ENCODE measurements at regions not wholly inside any gene's neighbourhood (a gene's known extent, or its start where the extent isn't known, plus 50 kb on each side); places are given as distances from the start of the nearest gene placed in this dataset.

GRCh38 chr2:168340931-168341330 is 93.5 kb upstream of the STK39 start:
- no peak for DNase-seq

DNA sequence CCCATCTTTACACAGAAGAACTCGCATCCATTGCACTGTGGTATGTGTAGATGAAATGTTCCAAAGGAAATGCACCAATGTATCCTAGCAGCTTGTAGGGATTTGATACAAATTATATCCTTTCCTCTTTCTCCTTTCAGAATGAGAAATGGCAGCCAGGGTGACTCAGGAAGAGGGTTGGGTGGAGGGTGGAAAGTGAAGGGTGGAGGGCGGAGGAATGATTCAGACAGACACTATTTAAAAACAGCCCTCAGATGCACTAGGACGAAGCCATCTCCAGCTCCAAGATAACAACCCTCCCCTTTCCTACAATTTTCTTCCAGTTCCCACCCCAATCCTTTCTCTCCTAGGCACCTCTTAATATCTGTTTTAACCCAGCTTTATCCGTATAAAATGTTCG is 96.2 kb upstream of the STK39 start:
- DNase-seq, result no peak

- no peak for DNase-seq
These were observed 97.3 kb upstream of the STK39 start for GRCh38 chr2:168344706-168345105.

DNA sequence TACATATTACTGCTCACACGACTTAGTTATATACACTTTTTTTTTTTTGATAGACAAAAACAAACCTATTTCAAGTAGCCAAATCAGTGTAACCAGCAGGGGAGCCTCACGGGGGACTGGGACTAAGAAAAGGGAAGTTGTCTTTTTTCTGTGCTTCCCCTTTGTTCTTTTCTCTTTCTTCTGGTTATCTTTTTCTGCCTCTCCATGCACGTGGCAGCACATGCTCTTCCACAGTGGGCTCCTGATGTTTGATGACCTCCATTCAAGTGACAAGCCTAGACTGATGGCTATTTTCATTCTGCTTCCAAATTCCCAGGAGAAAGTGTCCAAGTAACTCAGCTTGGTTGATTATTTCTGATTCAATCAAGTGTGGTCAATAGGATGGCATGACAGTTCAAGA is 98.2 kb upstream of the STK39 start:
- no peak for DNase-seq

- peak; percentile 53 for DNase-seq
These were observed 99.5 kb upstream of the STK39 start for GRCh38 chr2:168346725-168347477.

GRCh38 chr2:168348076-168348475 is 100.7 kb upstream of the STK39 start:
- no peak for DNase-seq

- no peak for DNase-seq
These were observed 103.0 kb upstream of the STK39 start for GRCh38 chr2:168350380-168350779.

DNA sequence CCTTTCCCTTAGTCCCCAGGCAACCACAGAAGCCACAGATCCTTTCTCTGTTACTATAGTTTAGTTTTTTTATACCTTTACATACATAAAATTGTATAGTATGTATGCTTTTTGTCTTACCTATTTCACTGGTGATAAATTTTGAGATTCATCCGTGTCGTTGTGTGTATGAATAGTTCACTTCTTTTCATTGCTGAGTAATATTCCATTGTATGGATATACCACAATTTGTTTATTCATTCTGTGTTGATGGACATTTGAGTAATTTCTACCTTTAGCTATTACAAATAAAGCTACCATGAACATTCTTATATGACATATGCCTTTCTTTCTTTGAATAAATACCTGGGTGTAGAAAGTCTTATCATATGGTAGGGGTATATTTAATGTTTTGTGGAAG is 102.8 kb upstream of the CERS6 start:
- no peak for DNase-seq

DNA sequence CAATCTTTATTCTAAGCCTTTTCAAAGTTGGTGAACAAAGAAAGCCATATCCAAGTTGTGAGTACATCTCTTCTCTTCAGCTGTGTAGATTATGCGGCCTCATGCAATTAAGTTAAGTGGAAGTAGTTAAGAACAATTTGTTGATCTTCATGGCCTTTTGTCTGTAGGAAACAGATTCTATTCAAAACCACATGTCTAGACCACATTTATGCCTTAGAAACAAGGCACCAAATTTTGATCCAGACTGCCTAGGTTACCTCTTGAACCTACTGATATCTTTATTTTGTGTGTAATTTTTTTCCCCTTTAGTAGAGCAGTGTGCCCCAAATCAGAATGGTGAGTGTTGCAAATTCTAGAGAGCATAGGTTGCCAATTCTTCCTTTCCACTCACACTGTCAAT is 101.6 kb upstream of the CERS6 start:
- DNase-seq, result no peak

- no peak for DNase-seq
These were observed 101.0 kb upstream of the CERS6 start for GRCh38 chr2:168355121-168355520.

DNA sequence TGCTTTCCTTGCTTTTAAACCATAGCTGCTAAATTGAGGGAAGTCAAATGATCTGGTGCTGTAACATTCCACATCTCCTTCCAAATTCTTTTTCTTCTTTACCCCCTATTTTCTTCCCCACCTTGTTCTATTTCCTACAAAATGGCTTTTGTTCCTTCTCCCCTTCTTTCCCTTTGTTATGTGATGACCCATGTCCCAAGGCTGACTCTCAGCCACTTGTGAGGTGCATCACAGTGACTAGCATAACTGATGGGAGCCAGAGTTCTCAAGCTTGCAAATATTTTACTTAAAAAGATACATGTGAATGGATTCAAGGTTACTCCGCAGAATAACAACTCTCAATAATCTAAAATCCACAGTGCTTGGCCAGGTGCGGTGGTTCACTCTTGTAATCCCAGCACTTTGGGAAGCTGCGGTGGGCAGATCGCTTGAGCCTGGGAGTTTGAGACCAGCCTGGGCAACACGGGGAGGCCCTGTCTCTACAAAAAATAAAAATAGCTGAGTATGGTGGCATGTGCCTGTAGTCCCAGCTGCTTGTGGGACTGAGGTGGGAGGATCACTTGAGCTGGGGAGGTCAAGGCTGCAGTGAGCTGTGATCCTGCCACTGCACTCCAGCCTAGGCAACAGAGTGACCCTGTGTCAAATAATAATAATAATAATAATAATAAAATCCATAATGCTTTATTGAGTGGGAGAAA is 100.1 kb upstream of the CERS6 start:
- no peak for DNase-seq

GRCh38 chr2:168356477-168356835 is 99.6 kb upstream of the CERS6 start:
- DNase-seq, result no peak

GRCh38 chr2:168357797-168358472 is 98.1 kb upstream of the CERS6 start:
- no peak for DNase-seq

GRCh38 chr2:168359082-168359481 is 97.0 kb upstream of the CERS6 start:
- DNase-seq, result no peak

DNA sequence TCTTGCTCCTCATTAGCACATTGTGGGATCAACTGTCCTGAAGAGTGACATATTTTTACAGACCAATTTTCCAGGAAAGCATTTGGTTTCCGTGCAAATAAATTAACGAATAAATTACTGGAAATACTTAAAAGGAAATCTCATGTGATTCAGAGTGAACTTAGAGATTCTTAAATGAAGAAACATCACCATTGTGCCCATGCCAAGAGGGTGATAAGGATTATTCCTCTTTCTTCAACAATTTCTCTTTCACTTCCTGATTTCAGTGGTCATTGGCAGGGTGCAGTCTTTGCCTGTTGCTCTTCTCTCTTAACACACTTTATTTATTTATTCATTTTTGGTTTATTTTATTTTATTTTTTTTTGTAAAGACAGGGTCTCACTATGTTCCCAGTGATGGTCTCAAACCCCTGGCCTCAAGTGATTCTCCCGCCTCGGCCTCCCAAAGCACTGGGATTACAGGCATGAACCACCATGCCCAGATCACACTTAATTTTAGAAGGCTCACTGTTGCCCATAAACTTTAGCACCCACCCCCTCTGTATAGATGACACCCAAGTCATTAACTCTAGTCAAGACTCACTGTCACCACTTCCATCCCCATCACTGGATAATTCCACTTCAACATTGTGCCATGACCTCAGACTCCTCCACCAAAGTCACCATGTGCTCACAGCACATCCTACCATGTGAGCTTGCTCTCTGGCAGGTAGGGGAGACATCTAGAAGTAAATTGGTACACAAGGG is 92.6 kb upstream of the CERS6 start:
- no peak for DNase-seq

DNA sequence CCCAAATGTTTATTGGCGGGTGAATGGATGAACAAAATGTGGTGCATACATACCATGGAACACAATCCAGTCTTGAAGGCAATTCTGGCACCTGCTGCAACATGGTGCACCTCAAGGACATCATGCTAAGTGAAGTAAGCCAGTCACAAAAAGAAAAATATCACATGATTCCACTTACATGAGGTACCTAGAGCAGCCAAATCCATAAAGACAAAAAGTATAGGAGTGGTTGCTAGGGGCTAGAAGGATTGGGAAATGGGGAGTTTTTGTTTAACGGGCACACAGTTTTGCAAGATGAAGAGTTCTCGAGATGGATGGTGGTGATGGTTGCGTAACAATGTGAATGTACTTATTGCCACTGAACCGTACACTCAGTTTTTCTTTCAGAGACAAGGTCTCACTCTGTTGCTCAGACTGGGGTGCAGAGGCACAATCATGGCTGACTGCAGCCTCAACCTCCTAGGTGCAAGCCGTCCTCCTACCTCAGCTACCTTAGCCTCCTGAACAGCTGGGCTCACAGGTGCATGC is 90.9 kb upstream of the CERS6 start:
- no peak for DNase-seq

- no peak for DNase-seq
These were observed 87.0 kb upstream of the CERS6 start for GRCh38 chr2:168369031-168369430.

DNA sequence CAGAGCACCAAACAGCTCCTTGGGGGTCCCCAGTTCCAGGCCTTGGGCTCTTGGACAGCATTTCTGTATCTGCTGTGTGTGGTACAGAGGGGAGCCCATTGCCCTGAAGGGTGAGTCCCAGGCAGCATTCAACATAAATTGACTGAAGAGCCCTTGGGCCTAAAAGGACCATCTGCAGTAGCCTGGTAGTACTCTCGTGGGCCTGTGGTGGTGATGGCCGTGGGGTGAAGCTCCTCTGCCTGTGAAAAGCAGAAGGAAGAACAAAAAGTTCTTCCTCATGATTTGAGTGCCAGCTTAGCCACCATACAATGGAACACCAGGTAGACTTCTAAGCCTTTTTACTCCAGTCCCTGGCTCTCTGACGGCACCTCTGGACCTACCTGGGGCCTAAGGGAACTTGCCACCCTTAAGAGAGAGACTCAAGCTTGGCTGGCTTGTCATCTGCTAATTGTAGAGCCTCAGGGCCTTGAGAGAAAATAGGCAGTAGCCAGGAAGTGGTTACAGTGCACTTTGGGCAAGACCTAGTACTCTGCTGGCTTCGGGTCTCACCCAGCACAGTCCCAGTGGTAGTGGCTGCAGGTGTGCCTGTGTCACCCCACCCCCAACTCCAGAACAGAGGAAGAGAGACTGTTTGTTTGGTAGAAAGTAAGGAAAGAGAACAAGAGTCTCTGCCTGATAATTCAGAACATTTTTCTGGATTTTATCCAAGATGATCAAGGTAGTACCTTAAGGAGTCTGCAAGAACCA is 84.6 kb upstream of the CERS6 start:
- no peak for DNase-seq

DNA sequence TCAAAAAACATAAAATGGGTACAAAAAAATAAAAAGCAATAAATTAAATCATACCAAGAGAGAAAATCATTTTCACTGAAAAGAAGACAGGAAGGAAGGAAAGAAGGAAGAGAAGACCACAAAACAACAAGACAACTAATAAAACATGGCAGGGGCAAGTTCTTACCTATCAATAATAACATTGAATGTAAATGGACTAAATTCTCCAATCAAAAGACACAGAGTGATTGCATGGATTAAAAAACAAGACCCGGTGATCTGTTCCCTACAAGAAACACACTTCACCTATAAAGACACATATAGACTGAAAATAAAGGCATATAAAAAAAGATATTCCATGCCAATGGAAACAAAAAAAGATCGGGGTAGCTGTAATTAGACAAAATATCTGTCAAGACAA is 82.6 kb upstream of the CERS6 start:
- DNase-seq, result no peak

- no peak for DNase-seq
These were observed 80.8 kb upstream of the CERS6 start for GRCh38 chr2:168375195-168375798.

GRCh38 chr2:168378960-168379669 is 77.0 kb upstream of the CERS6 start:
- no peak for DNase-seq
